Mesenchymal stem cell (in vitro differentiated cells and primary cell): ENCODE measurements at regions not wholly inside any gene's neighbourhood (a gene's known extent, or its start where the extent isn't known, plus 50 kb on each side); places are given as distances from the start of the nearest gene placed in this dataset.
"Not testable (repeated sequence)": the region's sequence is repeated elsewhere in the genome, so short reads cannot be mapped to it uniquely, and the experiment has no call there.

Experiments used
- DNase-seq: peaks from one replicate; pipeline ENCODE4 v3.0.0-alpha.2; 2013
- H2AFZ ChIP-seq: one replicate; pipeline ENCODE4 v1.6.1; 2013; ENCODE audit warnings: low read depth, mild to moderate bottlenecking, control low read depth, inconsistent platforms, low read length, moderate library complexity
- H2AK5ac ChIP-seq: 2 replicates; pipeline ENCODE4 v1.6.1; 2013; ENCODE audit warnings: low read length, moderate library complexity, mild to moderate bottlenecking, inconsistent platforms; ENCODE audit not compliant: severe bottlenecking
- H2BK120ac ChIP-seq: one replicate; pipeline ENCODE4 v1.6.1; 2013; ENCODE audit warnings: low read depth, mild to moderate bottlenecking, inconsistent platforms, low read length, moderate library complexity
- H2BK12ac ChIP-seq, 2 experiments: one replicate each; pipeline ENCODE4 v1.6.1; 2013; ENCODE audit warnings: inconsistent platforms in 2 of 2, low read length in 2 of 2, mild to moderate bottlenecking in 2 of 2, moderate library complexity in 2 of 2, control low read depth in 1 of 2
- H2BK15ac ChIP-seq: one replicate; pipeline ENCODE4 v1.6.1; 2013; ENCODE audit warnings: mild to moderate bottlenecking, low read depth, inconsistent platforms; ENCODE audit not compliant: poor library complexity, severe bottlenecking
- H2BK5ac ChIP-seq: 2 replicates; pipeline ENCODE4 v1.6.1; 2013; ENCODE audit warnings: low read depth, mild to moderate bottlenecking, low read length, control low read depth, inconsistent platforms; ENCODE audit not compliant: poor library complexity, severe bottlenecking
- H3K14ac ChIP-seq, 2 experiments: one replicate each; pipeline ENCODE4 v1.6.1; 2013; ENCODE audit warnings: inconsistent platforms in 2 of 2, low read length in 2 of 2, control low read depth in 1 of 2, mild to moderate bottlenecking in 1 of 2, moderate library complexity in 1 of 2
- H3K18ac ChIP-seq, 2 experiments: one replicate each; pipeline ENCODE4 v1.6.1; 2013; ENCODE audit warnings: inconsistent platforms in 2 of 2, low read length in 2 of 2, control low read depth in 1 of 2, low read depth in 1 of 2, mild to moderate bottlenecking in 1 of 2
- H3K23ac ChIP-seq, 2 experiments: one replicate each; pipeline ENCODE4 v1.6.1; 2013; ENCODE audit warnings: inconsistent platforms in 2 of 2, low read length in 2 of 2, mild to moderate bottlenecking in 2 of 2, moderate library complexity in 2 of 2, control low read depth in 1 of 2
- H3K27ac ChIP-seq: 2 replicates; pipeline ENCODE4 v1.5.1; 2013; ENCODE audit warnings: mild to moderate bottlenecking, moderate library complexity, low read length, control low read depth, inconsistent platforms; ENCODE audit not compliant: poor library complexity, severe bottlenecking
- H3K27me3 ChIP-seq, 2 experiments: 2 replicates each; pipeline versions ENCODE4 v1.6.1 to v1.7.0; 2013; ENCODE audit warnings: low read length in 2 of 2, mild to moderate bottlenecking in 2 of 2, moderate library complexity in 2 of 2, control low read depth in 1 of 2, inconsistent platforms in 1 of 2; ENCODE audit not compliant: control insufficient read depth in 1 of 2, insufficient read depth in 1 of 2
- H3K36me3 ChIP-seq, 2 experiments: 2 replicates each; pipeline versions ENCODE4 v1.6.1 to v1.7.0; 2013; ENCODE audit warnings: low read length in 2 of 2, control low read depth in 1 of 2, inconsistent platforms in 1 of 2, low read depth in 1 of 2, mild to moderate bottlenecking in 1 of 2; ENCODE audit not compliant: insufficient read depth in 2 of 2, control insufficient read depth in 1 of 2
- H3K4ac ChIP-seq, 2 experiments: one replicate each; pipeline ENCODE4 v1.6.1; 2013; ENCODE audit warnings: inconsistent platforms in 2 of 2, low read length in 2 of 2, mild to moderate bottlenecking in 2 of 2, moderate library complexity in 2 of 2, control low read depth in 1 of 2, low read depth in 1 of 2
- H3K4me1 ChIP-seq: 2 replicates; pipeline ENCODE4 v1.6.1; 2013; ENCODE audit warnings: low read depth, low read length, control low read depth; ENCODE audit not compliant: control insufficient read depth, insufficient read depth
- H3K4me2 ChIP-seq: 2 replicates; pipeline ENCODE4 v1.6.1; 2013; ENCODE audit warnings: low read length, mild to moderate bottlenecking, inconsistent platforms; ENCODE audit not compliant: poor library complexity, severe bottlenecking
- H3K4me3 ChIP-seq, 2 experiments: 2 replicates each; pipeline versions ENCODE4 v1.5.1 to v1.7.0; 2013; ENCODE audit warnings: low read length in 2 of 2, mild to moderate bottlenecking in 2 of 2, control low read depth in 1 of 2, low read depth in 1 of 2; ENCODE audit not compliant: insufficient read depth in 1 of 2
- H3K79me1 ChIP-seq: replicated peaks from 2 replicates; pipeline ENCODE4 v1.6.1; 2013; ENCODE audit warnings: mild to moderate bottlenecking, control low read depth, low read length, inconsistent platforms; ENCODE audit not compliant: poor library complexity, severe bottlenecking
- H3K9ac ChIP-seq: 2 replicates; pipeline ENCODE4 v1.7.0; 2013; ENCODE audit warnings: mild to moderate bottlenecking, low read length, moderate library complexity
- H3K9me3 ChIP-seq: 2 replicates; pipeline ENCODE4 v1.7.0; 2013; ENCODE audit warnings: mild to moderate bottlenecking, low read length; ENCODE audit not compliant: control insufficient read depth
- H4K8ac ChIP-seq: one replicate; pipeline ENCODE4 v1.6.1; 2013; ENCODE audit warnings: inconsistent platforms, mild to moderate bottlenecking, low read length, moderate library complexity
- H4K91ac ChIP-seq: one replicate; pipeline ENCODE4 v1.6.1; 2013; ENCODE audit warnings: mild to moderate bottlenecking, low read length, inconsistent platforms
- WGBS: methylation state at CpG from one replicate; pipeline ENCODE4 v1.1.7; 2013; ENCODE audit warnings: mixed read lengths; 5-methylcytosine and 5-hydroxymethylcytosine counted together

- H3K27me3 ChIP-seq, H2BK120ac ChIP-seq, H3K23ac ChIP-seq, H4K8ac ChIP-seq, H3K18ac ChIP-seq, H3K4ac ChIP-seq, H3K27ac ChIP-seq, H3K14ac ChIP-seq, H2BK5ac ChIP-seq, H3K4me1 ChIP-seq, H3K4me2 ChIP-seq, H3K79me1 ChIP-seq, H2AFZ ChIP-seq, H2BK15ac ChIP-seq, H2BK12ac ChIP-seq, DNase-seq, H2AK5ac ChIP-seq, H3K4me3 ChIP-seq, H4K91ac ChIP-seq, H3K9ac ChIP-seq, H3K36me3 ChIP-seq: not testable (repeated sequence)
- peaks cover 23% of the 10 kb centered on the region for H3K9me3 ChIP-seq
- 87% methylated on average over 2 of the region's 2 CpGs for WGBS
Measured at GRCh38 chr3:173194868-173195267, 53.8 kb upstream of the SPATA16 start.

- Histone ChIP-seq H3K4me1 (no peaks in the 10 kb centered on the region), H3K27ac (no peak overlapping the region), H3K9ac (no peak overlapping the region), H3K4me3 (no peak overlapping the region), H4K8ac (no peak overlapping the region), H2AK5ac (no peak overlapping the region), H3K27me3 (no peaks in the 10 kb centered on the region), H3K79me1 (no peaks in the 10 kb centered on the region), H3K14ac (no peak overlapping the region), H2BK15ac (no peak overlapping the region), H2BK120ac (no peak overlapping the region), H4K91ac (no peak overlapping the region), H3K4me2 (no peak overlapping the region), H3K4ac (no peak overlapping the region), H3K18ac (no peak overlapping the region), H3K23ac (no peak overlapping the region), H2BK12ac (no peak overlapping the region), H2BK5ac (no peak overlapping the region), H3K36me3 (no peaks in the 10 kb centered on the region), H2AFZ (no peak overlapping the region), H3K9me3 (peaks cover 18% of the 10 kb centered on the region)
- no CpG with 5 or more reads among the region's 1 CpG for WGBS
- DNase-seq, result peak; percentile 1
Measured at GRCh38 chr3:173191611-173192010, 50.6 kb upstream of the SPATA16 start.
